GM11168 (cell line): ENCODE measurements at regions not wholly inside any gene's neighbourhood (a gene's known extent, or its start where the extent isn't known, plus 50 kb on each side); places are given as distances from the start of the nearest gene placed in this dataset.

ENCODE experiments used
- in situ Hi-C: fragments of 300-500 bp; cut with MboI; formaldehyde crosslinking; loops from one replicate; pipeline ENCODE4 v1.12.0; 2022; ENCODE audit warnings: low sequenced_read_pairs; ENCODE audit not compliant: unreplicated experiment

DNA sequence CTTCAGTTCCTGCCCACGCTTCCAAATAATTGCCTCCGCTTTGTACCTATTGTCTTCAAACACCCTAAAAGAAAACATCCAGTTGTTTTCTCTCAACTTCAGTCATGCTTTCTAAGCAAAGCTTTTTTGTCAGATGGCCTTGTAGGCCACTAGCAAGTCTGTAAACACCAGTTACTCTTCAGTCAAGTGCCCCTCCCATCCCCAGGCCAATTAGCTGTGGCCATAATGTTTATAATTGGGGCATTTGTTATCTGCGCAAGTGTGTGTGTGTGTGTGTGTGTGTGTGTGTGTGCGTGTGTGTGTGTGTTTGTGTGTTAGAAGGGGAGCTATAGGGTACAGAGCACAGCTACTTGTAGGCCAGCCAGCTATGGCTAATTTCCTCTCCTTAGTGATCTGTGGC, 272.4 kb upstream of the MARCKS start:
- in situ Hi-C loops = no loop called here

DNA sequence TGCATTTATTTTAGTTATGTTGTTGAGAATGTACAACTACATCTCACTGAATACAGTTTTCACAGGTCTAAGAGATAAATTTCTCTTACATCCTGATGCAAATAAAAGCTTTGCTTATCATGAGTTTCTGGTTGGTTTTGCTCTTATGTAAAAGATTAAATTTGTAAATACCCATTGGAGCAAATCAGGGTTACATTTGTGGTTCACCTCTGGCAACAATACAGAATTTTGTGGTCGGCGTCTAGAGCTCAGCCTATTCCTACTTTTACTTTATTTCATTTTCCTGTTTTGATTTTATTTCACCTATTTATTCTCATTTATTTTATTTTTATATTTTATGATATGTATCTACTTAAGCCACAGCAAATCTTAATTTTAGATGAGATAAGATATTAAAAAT, 271.9 kb upstream of the MARCKS start:
- in situ Hi-C loops = no loop called here

DNA sequence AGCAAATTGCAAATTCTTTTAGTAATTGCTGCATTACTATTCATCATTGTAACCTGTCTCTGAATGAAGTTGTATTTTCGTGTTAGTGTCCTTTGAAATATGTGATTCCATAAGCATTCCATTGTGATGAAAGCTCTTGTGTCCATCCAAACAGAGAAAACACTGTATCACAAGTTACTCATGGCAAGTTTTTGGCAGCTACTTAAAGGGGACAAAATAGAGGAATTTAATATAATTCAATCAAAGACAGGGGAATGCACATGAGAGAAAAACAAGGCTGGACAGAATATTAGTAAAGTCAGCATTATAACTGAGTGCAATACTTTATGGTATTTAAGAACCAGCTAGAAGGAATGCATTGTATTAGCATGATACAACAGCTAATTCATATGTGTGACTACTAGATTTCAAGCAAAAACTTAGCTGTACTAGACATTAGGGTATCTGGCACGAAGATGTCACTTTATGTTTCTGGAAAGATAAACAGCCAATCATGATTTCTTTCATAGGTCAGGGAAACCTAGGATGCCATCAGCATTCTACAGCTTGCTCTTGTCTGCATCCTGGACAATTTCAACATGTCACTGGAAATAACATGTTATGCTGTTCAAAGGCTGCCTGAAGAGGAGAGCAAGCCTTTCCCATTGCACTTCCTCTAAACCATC, 270.6 kb upstream of the MARCKS start:
- in situ Hi-C loops = no loop called here

DNA sequence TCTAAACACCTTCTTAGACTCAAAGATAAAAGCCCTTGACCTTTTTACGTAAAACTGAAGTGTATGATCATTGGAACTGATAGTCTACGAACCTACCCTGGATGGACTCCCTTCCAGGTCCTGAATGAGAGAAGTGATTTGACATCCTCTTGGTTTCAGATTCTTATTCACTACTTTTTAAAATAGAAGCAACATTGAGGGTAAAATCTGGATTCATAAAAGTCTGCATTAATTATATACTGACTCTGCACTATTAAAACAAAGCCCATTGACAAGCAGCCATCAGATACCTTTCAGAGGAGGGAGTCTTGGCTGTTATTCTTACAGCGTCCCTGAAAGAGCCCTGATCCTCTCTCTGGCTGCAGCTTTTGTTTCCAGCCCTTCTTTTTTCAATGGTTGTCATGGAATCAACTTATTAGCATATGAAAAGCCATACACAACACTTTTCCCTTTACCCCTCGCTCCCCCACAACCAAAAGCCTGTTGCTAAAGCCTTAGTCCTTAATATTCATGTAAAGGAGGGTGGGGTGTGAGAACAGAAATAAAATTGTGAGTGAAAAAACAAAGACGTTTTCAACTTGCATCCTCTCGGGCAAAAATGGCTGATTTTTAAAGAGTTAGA, 270.0 kb upstream of the MARCKS start:
- in situ Hi-C loops = no loop called here

DNA sequence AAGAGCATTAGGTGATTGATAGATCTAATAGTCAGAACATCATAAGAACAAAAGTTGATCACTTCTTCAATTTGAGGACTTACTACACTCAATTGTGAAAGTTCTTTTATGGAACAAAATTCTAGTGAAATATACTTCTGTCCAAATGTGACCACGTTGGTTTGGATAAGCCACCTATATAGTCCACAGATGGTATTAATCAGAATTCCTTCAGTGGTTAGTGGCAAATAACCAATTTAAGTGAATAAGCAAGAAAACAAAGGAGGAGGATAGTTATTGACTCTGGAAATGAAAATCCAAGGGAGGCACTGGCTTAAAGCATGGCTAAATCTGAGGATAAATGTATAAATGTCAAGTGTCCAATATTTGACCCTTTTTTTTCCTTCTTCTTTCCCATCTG, 268.5 kb upstream of the MARCKS start:
- in situ Hi-C loops = no loop called here

DNA sequence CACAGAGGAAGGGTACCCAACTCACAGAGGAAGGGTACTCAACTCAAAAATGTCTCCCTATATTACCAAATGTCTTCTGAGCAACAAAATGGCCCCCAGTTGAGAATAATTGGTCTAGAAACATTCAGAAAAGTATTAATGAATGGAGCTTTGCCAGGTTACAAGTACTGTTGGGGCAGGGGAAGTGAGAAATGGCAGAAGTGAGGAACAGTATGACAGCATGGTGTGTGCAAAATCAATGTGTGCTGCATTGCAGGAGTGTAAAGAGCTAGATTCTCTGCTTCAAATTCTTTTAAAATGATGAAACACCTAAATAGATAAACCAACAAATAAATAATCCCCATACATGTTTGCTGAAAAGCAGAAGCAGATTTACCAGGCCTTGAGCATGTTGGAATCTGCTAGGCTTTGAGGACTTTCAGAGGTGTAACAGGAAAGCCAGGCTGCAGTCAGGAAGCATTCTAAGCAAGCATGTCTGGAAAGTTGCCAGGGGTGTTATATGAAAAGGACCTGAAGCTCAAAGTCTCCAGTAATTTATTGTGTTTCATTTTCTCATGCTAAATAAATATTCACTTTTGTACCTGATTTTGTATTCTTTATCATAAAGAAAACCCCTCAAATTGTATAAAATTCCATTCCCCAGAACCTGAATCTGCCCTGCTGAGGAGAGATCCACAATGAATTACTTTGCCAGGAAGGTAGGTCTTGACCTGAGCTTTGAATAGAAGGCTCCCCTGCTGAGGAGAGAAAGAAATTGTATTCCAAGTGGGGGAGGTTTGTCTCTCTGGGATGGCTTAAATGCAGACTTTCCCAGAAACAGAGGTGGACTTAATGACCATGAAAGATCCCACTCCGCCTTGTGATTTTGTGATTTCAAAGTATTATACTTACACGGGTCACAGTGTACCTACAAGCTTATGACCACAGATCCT, 265.0 kb upstream of the MARCKS start:
- in situ Hi-C loops = no loop called here

DNA sequence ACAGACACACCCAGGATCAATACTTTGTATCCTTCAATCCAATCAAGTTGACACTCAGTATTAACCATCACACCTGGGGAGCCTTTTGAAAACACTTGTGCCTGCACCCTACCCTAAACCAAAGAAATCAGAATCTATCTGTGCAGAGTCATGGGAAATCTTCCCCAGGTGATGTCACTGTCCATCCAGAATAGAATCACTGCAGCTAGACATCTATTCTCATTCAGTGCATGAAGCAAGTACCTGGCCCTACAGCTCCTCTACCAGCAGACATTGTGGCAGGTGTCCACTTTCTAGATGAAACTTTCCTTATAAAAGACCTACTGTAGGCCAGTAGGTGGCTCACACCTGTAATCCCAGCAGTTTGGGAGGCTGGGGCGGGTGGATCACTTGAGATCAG, 262.4 kb upstream of the MARCKS start:
- in situ Hi-C loops = no loop called here

DNA sequence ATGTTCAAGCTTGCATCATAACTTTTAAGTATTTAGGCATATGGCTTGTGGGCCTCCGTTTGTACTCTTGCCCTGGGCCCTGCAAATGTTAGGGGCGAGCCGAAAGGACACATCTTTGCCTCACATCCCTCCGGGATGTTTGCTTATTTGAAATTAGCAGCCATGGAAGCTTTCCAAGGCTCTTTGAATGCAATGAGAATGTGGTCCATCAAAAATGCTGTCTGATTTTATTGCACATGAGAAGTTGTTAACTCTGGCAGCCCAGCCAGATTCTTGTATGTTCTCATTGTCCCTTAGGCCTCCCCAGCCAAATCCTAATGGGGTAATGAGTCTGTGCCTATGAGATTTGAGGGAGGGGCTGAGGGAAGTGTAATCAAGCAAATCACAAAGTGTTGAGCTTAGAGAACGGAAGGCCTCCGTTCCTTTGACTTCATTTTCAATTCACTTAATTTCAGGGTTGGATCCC, 261.2 kb upstream of the MARCKS start:
- in situ Hi-C loops = no loop called here

DNA sequence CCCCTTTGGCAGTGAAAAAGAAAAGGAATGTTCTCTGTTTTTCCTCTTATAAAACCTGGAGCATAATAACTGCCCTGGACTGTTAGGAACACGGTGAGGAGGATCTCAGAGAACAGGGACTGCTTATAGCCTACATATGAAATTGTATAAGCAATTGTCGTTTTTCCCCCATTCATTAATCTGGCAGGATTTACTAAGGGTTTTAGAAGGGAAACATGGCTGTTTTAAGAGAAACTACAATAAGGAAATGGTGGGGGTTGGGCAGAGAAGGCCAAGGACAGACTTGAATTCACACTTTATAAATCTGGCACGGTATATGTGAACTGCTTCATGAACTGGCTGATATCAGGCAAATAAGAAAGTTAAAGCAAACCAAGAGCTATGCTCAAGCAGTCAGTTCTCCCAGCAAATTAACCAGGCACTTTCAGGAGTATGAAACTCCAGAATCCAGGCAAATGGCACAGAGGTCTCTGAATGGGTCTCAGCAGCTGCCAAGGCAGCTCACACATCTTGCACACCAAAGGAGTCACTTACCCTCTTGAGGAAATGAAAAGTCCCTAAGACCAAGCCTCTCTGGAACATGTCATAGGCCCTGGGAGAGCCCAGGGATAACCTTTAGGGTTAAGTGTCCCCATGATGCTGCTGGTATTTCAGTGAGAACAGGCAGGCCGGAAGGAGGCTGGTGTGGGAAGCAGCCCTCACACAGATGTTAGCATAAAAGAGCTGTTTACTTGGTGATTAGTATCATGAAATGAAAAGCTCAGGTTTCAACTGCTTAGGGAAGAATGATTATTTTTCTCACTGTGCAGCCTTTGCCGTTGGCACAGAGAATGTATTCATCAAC, 260.5 kb upstream of the MARCKS start:
- in situ Hi-C loops = no loop called here

DNA sequence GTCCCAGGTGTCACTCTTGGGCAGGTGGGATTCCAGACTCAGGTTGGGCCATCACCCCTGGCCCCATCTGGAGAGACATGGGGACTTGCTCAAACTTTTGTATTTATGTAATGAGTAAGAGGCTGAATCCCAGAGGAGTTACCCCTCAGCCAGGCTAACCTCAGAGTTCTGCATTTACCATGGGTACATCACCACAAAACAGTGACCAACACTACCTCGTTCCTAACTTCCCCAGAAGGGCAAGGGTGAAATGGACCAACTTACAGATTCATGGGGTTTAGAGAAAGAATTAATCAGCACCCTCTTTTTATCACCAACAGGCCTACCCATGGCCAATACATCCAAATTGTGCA, 259.9 kb upstream of the MARCKS start:
- in situ Hi-C loops = no loop called here

DNA sequence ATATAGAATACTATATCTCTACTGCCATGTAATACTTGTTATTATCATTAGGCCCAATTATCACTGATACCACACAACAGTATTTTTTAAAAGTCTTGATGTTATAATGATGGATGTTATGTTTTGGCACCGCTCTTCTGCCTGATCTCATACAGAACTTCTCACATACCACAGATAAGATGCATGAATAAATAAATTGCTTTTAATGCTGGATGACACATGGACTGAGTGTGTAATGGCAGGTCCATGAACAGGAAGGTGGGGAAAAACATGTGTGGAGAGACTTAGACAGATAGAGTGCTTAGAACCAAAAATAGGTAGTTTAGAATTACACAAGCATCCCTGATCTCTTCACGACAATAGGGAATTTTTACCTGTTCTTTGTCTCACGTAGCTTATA, 258.4 kb upstream of the MARCKS start:
- in situ Hi-C loops = no loop called here

DNA sequence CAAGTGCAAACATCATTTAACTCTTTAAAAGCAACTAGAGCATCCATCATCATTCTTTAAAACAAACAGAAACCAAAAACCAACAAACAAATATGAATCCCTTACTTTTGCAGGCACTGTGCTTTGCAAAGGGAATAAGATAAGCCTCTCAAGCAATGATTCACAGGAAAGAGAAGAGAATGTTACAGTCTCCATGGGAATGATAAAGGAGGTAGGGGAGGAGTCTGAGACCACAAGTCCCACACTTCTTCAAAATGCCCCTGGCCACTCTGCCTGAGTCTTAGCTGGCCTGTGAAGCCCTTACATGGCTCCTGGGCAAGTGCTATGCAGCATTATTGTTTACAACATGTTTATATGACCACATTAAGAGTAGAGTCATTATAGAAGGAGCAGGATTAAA, 257.7 kb upstream of the MARCKS start:
- in situ Hi-C loops = no loop called here

DNA sequence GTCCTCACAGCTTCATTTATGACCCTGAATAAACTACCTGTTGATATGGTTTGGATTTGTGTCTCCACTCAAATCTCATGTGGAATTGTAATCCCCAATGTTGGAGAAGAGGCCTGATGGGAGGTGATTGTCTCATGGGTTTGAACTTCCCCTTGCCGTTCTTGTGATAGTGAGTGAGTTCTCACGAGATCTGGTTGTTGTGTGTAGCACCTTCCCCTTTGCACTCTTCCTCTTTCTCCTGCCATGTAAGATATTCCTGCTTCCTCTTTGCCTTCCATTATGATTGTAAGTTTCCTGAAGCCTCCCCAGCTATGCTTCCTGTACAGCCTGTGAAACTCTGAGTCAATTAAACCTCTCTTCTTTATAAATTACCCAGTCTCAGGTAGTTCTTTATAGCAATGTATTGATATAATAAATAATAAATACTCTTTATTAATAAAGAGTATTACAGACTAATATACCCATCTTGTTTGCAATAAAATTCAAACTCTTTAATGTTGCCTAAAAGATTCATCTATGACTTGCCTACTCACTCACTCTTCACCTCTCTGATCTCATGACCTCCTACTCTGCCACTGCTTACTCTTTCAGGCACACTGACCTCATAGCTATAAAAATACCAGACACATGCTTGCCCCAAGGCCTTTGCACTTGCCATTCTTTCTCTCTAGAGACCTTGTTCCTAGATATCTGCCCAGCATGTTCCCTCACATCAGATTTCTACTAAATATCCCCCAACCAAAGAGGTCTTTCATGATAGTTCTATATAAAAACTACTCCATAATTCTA, 256.4 kb upstream of the MARCKS start:
- in situ Hi-C loops = no loop called here

DNA sequence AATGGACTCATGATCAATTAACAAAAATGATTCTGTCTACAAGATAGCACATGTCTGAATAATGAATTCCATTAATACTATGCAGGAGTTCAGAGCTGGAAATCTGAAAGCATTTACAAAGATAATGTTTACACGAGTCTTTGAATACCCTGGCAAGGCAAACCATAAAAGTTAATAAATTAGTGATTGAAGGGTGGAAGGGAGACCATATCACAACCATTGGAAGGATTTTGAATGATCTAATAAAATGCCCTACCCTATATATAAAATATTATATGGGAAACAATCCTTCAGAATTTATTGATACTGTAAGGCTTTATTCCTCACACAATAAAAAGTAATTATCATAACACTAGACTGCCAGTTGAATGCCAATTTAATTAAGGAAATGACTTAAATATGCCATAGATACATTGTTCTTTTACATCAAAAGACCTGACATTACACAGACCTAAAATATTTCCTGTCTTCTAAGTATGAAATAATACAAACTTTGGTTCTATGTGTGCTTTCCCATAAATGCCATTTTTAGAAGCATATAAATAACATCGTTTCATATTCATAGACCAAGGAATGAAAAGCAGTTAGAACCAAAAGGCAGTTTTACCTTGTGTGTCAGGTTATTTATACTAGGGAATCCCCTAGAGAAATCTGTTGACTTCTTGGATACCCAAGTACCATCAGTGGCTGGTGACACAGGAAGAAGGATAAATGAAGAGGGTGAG, 249.2 kb upstream of the MARCKS start:
- in situ Hi-C loops = no loop called here

DNA sequence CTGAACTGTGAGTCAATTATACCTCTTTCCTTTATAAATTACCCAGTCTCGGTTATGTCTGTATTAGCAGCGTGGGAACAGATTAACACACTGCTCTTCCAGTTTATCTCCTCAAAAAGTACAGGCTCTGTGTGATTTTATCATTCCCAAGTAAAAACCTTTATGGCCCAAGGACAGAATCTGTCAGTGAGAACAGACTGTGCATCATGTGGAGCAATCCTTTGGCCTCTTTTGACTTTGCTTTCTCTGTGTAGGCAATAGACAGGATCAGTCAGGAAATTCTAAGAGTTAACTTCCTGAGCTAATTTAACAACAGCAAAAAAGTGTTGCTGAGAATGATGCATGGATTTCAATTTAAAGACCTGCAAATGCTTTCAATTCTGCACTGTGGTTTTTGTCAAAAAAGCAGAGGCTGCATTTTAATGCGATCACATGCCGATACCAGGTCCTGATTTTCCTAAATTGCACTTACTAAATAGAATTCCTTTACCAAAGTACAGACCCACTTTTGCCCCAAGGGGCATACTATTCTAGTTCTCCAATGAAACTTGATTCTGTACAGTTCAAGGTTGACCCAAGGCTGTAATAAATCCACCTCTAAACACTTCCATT, 246.7 kb upstream of the MARCKS start:
- in situ Hi-C loops = no loop called here

DNA sequence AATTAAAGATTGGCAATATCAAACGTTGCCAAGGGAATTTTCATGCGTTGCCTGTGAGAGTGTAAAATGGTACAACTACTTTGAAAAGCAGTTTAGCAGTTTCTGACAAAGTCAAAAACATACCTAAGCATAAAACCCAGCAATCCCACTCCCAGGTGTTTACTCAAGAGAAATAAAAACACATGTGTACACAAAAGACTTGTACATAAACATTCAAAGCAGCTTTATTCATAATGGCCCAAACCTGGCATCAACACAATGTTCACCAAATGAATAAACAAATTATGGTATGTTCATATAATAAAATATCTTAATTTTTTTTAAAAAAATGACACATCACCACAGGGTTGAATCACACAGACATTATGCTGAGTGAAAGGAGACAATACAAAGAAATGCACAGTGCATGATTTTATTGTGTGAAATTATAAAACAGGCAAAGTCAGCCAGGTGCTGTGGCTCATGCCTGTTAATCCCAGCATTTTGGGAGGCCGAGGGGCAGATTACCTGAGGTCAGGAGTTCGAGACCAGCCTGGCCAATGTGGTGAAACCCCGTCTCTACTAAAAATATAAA, 240.4 kb upstream of the MARCKS start:
- in situ Hi-C loops = no loop called here

DNA sequence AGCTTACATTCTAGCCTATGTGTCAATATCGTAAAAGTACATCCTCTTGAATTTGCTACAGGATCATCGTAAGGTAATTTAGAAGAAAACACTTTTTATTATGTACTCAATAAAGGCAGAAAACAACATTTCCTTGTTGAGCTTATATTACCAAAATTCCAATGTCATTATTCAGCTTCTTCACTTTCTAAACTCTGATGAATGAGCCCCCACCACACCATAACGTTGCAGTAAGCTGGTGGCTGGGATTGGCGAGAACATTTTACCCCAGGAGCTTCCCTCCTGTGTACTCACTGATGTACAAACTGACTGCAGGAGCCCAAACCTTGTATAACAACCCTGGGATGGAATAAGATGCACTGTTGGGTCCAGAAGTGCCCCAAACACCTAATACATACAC, 238.1 kb upstream of the MARCKS start:
- in situ Hi-C loops = no loop called here

DNA sequence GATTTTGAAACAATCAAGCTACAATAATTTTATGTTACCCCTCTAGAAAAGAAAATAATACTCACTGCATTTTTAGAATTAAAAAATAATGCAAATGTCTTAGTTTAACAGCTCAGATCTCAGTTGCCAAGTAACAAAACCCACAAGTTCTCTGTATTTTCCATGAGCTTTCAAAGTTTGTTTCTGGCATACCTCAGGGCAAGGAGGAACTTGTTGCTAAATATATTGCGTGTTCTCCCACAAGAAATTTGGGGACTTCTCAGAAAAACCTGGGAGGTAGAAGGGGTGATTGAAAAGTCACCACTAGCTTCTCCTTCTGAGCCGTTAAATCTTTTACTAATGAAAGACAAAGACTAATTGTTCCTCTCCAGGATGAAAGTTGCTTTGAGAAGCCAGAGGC, 236.8 kb upstream of the MARCKS start:
- in situ Hi-C loops = no loop called here
